ENCODE measurements at regions not wholly inside any gene's neighbourhood (a gene's known extent, or its start where the extent isn't known, plus 50 kb on each side); places are given as distances from the start of the nearest gene placed in this dataset.
"Not testable (repeated sequence)": the region's sequence is repeated elsewhere in the genome, so short reads cannot be mapped to it uniquely, and the experiment has no call there.

DNA sequence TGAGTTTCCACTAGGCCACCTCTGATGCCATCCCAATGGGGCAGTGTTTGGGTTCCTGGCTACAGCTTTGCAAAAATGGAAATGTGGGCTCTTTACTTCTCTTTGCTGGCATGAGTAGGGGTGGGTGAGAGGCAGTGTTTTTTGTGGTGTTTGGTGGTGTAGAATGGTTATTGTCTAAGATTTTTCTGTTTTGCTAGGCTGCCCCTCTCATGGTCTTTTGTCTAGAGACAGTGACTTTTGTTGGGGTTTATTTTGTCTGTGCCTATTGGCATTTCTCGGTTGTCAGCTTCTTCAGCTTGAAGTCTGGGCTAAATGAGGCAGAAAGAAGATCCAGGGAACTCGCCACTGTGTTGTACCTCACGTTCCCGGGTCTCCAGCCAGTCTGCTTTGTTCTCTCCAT is 112.1 kb downstream of the CENPF start:
- DNase-seq = no peak

DNA sequence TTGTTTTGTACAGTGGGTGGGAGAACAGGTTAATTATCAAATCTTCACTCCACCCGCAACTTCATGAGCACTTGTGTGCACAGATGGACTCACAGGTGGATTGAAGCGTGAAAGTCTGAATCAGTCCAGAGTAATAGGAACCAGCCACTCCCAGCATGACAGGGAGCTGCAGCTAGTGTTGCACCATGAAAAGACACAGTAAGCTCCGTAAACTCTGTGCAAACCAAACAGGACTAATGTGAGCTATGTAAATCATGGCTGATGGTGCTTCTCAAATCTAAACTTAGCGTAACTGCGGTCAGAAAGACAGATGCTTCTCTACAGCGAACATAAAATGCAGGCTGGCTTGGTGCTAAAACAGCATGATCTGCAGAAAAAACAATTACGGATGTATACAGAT is 114.4 kb downstream of the CENPF start:
- DNase-seq = no peak

DNA sequence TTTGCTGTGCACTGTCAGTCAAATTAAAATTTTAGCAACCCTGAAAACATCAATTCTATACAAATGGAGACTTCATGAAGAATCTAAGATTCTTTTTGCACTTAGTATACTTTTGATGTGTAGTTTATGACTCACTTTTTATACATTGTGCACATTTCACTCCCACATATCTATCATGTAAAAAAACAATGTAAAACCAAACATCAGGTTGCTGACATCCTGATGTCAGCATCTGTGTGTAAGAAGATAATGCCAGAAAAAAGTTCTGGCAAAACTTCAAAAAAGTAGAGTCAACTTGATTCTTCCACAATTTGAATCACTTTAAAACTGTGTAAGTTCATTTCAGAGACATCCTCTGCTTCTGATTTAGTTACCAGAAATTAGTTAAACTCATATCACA is 115.7 kb downstream of the CENPF start:
- DNase-seq = no peak

DNA sequence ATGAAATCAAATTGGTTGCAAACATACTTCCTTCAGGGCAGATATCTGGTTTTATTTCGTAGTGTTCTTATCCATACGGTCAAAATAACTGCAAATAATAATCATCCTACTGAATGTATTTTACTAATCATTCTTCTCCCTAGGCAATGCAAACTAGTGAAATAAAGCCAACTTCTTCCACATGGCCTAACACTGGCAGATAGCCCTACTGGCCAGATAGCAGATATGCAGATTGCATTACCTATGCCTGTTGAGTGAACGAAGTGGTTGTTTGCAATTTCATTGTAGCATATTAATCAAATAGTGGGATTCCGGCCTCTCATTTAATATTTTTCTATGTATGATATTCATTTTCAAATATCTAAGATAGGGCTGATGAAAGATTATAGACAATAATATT is 116.2 kb downstream of the CENPF start:
- DNase-seq = no peak

DNA sequence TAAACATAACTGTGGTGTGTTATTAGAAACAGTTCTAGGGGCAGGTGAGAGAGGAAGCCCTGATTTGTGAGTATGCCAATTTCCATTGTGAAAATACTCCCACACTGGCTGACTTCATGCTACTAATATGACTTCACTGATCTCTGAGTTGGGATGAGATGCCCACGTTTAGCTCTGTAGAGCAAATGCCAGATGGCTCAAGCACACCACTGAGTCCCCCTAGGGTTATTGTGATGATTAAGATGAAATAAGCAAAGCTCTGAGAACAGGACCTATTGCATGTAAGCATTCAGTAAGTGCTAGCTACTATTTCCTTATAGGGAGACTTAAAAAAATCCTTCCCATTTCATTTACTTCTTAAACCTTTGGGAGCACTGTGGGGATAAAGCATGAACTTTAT is 117.6 kb downstream of the CENPF start:
- DNase-seq = no peak

DNA sequence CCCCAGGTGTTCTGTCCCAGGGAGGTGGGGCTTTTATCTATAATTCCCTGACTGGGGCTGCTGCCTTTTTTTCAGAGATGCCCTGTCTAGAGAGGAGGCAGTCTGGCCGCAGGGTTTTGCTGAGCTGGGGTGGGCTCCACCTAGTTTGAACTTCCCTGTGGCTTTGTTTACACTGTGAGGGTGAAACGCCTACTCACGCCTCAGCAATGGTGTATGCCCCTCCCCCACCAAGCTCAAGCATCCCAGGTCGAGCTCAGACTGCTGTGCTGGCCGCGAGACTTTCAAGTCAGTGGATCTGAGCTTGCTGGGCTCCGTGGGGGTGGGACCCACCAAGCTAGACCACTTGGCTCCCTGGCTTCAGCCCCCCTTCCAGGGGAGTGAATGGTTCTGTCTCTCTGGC is 124.3 kb downstream of the CENPF start:
- DNase-seq = no peak

DNA sequence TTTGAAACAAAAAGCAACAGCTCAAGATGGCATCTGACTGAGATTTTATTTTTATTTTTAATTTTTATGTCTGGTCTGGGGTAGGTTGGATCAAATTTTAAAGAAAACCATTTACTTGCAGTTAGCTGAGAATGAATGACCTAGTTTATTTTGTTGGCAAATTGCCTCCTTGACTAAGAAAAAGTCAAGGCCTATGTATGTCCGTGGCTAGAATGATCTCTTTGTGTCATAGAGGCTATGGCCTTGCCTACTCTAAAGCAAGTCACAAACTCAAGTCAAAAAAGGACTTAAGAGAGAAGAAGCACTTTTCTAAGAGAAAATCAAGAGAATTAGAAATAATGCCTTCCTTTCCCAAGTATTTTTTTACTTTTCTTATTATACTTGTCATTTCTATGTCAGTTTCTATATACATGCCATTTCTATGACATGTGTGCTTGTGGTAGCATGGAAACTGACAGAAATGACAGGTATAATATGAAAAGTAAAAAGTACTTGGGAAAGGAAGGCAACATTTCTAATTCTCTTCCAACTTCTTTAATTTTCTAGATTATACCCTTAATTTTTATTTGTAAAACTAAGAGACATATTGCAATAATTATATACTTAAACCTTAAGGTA is 136.7 kb downstream of the CENPF start:
- DNase-seq = no peak

DNA sequence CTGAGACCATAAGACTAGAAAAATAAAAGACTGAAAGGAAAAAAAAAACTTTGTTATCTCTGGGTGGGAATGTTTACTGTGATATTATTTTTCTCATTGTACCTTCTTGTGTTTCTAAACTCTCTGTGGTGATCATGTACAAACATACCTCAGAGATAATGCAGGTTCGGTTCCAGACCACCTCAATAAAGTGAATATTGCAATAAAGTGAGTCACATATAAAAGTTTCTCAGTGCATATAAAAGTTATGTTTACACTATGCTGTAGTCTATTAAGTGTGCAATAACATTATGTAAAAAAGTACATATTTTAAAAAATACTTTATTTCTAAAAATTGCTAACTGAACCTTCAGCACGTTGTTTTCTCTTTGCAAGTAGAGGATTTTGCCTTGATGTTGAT is 137.5 kb downstream of the CENPF start:
- DNase-seq = no peak

DNA sequence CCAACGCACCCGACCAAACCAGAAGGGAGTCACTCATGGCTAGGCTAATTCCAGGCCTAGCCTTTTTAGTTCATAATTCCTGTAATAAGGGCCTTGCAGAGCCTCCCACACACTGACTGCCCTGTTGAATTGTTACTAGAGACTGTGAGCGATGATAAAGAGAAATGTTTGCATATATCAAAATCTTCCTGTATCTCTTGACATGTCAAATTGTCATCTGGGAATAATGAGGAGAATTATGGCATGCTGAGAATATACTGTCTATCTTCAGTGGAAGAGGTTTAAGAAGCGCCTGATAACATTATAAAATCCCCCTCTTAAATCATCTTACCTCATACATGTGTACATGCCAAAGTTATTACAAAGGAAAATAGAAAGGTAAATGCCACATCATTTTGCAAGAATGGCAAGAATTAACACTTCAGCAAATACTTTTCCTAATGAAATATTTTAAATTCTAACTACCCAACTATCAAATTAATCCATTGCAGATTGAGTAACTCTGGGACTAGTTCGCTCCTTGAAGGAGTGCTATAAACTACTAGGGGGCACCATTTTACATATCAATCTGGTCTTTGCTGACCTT is 144.1 kb downstream of the CENPF start:
- DNase-seq = no peak

DNA sequence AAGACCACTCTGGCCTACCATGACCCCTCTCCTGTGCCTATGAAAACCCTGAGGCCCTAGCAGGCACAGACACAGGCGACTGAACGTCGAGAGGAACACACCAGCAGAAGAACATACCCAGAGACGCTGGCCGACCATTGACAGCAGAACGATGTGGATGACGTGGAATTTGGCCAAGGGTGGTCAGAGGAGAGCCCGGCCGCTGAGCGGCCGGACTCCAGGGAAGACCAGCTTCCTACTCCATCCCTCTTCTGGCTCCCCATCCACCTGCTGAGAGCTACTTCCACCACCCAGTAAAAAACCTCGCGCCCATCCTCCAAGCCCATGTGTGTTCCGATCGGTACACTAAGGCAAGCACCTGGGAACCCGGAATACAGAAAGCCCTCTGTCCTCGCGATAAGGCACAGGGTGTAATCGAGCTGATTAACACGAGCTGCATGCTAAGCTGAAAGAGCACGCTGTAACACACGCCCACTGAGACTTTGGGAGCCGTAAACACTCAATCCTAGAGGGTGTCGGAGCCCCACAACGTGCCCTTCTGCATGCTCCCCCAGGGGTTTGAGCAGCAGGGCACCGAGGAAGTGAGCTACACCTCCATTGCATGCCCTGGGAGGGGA is 150.3 kb downstream of the CENPF start:
- DNase-seq = no peak

DNA sequence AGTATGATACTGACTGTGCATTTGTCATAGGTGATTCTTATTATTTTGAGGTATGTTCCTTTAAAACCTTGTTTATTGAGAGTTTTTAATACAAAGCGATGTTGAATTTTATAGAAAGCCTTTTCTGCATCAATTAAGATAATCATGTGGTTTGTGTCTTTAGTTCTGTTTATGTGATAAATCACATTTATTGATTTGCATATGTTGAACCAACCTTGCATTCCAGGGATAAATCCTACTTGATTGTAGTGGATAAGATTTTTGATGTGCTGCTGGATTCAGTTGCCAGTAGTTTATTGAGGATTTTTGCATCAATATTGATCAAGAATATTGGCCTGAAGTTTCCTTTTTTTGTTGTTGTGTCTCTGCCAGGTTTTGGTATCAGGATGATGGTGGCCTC is 158.0 kb downstream of the CENPF start:
- DNase-seq = no peak

DNA sequence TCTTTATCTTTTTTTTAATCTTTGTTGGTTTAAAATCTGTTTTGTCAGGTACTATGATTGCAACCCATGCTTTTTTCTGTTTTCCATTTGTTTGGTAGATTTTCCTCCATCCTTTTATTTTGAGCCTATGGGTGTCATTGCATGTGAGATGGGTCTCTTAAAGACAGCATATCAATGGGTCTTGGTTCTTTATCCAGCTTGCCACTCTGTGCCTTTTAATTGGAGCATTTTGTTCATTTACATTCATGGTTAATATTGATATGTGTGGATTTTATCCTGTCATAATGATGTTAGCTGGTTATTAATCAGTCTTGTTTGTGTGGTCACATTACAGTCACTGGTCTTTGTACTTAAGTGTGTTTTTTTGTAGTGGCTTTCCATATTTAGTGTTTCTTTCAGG is 159.9 kb downstream of the CENPF start:
- DNase-seq = no peak

DNA sequence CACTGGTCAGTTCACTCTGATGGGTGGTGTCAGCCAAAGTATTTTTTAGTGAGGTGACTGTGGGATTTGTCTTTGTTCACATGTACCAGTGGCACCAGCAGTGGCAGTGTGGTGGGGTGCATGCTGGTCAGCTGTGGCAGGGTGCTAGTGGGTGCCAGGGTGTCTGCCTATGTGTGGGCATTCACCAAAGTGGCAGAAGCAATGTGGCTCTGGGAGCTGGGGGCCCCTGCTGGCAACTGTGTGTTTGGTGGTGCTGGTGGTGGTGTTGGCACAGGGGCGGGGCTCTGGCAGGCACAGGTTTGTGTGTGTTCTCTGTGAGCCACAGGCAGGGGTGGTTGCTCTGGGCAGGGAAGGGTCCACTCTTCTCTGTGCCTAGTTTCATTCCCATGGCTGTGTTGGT is 161.5 kb downstream of the CENPF start:
- no peak for DNase-seq

DNA sequence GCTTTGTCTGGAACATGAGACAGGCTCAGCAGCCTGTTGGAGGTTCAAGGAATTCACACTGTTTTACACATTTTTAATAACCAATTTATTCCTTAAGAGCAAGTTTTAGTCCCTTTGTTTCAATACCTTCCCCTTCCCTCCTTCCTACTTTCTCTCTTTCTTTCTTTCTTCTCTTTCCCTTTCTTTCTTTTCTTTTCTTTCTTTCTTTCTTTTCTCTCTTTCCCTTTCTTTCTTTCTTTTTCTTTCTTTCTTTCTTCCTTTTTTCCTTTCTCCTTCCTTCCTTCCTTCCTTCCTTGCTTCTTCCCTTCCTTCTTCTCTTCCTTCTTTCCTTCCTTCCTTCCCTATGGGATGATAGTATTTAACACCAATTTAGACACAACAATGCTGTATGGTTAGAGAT is 164.2 kb downstream of the CENPF start:
- no peak for DNase-seq

DNA sequence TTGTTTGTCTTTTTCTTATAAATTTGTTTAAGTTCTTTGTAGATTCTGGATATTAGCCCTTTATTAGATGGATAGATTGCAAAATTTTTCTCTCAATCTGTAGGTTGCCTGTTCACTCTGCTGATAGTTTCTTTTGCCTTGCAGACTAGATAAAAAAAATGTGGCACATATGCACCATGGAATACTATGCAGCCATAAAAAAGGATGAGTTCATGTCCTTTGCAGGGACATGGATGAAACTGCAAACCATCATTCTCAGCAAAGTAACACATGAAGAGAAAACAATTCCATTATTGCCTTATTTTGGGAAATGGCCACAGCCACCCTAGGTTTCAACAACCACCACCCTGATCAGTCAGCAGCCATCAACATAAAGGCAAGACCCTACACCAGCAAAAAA is 166.7 kb downstream of the CENPF start:
- not testable (repeated sequence) for DNase-seq

DNA sequence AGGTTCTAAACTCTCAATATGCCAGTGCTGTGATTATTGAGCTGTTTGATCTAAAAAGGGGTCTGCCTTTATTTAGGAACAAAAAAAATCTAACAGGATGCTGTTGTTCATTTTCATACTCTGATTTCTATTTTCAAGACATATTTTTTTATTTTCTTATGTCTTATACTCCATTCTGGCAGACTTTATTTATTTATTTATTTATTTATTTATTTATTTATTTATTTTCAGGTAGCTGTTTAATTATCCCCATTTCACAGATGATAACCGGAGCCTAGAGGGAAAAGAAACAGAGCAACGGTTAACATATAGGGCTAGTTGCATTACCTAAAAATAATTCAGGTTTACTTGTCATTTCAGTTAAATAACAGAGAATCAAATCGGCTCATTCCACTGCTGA is 174.4 kb downstream of the CENPF start:
- DNase-seq = no peak

DNA sequence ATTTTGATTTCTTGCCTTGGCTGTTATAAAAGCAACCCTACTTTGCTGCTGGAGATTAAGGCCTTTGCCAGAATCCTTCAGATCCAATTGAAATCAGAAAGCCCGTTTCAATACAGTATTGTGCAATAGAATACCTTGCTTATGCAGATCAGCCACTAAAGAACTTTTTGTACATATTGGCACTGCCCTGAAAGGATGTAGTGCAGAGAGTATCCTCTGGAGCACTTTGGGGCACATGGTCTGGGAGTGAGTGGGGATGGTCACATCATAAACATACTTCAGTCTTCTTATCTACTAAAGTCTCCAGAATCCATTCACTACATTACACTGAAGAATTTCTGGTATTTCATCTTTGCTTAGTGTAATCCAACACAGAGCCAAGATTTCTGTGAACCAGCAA is 189.0 kb downstream of the CENPF start:
- no peak for DNase-seq

DNA sequence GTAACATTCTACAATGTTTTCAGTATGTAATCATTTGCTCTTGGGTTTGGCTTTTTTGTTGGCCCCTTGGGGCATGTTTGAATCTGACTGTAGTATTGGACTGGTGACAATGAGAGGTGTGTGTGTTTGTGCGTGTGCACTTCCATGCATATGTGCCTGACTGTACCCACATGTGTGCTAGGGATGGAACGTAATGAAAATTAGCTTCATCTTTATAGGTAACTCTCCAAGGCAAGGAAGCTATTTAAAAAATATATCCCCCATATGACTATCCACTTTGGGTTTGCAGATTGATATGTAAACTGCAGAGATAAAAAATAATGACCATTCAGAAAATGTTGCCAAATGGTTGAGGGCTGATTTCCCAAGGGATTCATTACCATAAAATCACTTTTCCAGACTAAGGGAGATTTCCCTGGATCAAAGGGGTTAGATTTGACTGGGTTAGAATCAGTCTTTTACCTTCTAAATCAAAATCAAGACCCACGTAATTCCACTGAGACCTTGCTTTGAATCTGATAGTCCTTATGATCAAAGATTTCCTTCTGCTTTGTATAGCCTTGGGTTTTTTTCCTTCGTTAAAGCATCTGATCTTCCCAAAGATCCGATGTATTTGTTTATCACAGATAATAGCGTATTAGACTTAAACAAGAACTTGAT is 189.7 kb downstream of the CENPF start:
- no peak for DNase-seq

DNA sequence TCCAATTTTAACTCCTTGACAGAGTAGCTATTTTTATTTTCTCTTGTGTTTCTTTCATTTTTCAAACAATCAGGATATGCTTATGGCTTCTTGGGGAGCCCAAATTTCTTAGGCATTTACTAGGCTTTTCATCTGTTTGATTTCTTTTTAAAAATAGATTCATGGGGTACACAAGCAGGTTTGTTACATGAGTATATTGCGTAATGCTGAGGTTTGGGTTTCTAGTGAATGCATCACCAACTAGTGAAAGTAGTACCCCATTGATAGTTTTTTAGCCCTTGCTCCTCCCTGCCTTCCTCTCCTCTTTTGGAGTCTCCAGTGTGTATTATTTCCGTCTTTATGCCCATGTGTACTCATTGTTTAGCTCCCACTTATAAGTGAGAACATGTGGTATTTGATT is 190.7 kb downstream of the CENPF start:
- DNase-seq = no peak

DNA sequence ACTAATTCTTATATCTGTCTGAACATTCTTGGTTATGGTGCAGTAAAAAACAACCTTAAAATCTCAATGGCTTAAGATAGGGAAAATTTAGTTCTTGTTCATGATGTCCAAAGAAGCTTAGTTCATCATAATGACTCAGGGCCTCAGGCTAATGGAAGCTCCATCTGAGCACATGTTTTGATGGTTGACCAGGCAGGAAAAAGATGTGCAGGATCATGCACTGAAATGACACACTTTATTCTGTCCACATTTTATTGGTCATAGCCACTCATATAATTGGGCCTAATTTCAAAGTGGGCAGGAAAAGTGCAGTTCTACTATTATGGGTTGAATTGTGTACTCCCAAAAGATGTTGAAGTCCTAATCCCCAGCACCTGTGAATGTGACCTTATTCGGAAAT is 198.2 kb downstream of the CENPF start:
- no peak for DNase-seq

DNA sequence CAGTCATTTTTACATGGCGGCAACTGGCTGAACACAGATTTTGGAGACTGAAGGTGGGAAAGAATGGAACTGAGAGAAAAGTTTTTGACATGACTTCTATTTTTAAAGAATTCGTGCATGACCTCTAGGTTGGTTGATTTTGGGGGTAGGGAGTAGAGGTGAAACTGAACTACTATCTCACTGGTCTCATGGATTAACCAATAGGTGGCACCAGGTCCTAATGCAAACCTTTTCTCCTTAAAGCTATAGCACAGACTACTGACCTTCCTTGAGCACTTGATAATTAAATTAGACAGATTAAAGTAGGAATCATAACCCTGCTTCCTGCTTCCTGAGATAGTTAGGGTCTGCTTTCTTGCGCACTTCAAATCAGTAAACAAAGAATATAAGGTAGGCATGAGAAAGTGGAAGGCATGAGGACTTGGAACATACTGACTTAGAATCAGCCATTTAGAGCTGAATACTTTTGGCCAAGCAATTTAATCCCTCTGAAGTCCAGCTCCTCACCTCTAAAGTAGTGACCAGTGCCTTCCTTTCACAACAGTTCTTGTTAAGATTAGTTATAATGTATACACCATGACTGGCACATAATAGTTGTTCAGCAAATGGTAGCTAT is 206.0 kb downstream of the CENPF start:
- no peak for DNase-seq

DNA sequence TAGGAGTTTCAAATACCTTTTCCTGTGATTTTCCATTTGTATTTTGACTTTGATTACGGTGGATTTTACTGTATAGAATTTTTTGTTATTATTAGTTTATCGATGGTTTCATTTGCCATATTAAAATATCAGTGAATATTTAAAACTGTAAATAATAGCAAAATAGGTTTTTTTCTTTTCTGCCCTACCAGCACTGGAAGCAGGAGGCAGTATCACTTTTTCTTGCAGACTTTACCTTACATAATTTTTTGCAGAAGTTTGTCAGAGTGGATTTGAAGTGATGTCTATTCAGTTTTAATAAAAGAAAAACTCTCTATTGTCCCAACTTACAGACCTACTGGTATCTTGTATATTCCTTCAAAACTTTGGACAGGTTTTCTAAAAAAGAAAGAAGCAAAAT is 213.6 kb downstream of the CENPF start:
- no peak for DNase-seq

DNA sequence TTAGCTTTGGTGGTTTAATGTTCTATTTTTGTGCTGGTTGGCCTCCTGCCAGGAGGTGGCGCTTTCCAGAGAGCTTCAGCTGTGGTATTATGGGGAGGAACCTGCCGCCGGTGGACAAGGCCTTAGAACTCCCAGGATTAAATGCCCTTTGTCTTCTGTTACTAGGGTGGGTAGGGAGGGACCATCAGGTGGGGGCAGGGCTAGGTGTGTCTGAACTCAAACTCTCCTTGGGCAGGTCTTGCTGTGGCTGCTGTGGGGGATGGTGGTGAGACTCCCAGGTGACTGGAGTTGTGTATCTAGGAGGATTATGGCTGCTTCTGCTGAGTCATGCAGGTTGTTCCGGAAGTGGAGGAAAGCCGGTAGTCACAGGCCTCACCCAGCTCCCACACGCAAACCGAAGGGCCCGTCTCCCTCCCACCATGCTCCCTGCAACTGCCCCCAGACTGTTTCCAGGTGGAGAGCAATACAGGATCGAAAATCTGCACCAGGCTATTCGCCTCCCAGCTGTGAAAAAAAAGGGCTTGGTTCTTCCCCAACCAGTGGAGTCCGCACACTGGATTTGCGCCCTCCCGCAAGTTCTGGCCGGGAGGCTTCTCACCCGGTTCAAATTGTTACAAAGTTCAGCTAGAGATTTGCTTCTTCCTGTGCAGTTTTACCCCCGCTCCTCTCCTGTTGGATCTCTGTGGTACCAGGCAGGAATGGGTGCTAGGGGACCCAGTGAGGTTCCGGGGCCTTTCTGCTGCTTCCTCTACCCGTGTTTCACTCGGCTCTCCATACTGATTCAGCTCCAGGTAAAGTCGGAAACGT is 220.5 kb downstream of the CENPF start:
- DNase-seq = no peak
